Stimulated activated CD4-positive, alpha-beta T cell treated with anti-CD3 and anti-CD28 coated beads, Interleukin-15, amount 100 ng/mL, for 1 hour (primary cell): ENCODE measurements at regions not wholly inside any gene's neighbourhood (a gene's known extent, or its start where the extent isn't known, plus 50 kb on each side); places are given as distances from the start of the nearest gene placed in this dataset.
"Not testable (repeated sequence)": the region's sequence is repeated elsewhere in the genome, so short reads cannot be mapped to it uniquely, and the experiment has no call there.

ENCODE experiments used
- DNase-seq, 2 donors: peaks; one replicate each; pipeline ENCODE4 v3.0.0-alpha.2; 2020; ENCODE audit warnings: low read depth in 1 of 2, low spot score in 1 of 2

- no peak for DNase-seq
Observed at GRCh38 chr2:120642646-120643045, 93.0 kb upstream of the GLI2 start.

DNA sequence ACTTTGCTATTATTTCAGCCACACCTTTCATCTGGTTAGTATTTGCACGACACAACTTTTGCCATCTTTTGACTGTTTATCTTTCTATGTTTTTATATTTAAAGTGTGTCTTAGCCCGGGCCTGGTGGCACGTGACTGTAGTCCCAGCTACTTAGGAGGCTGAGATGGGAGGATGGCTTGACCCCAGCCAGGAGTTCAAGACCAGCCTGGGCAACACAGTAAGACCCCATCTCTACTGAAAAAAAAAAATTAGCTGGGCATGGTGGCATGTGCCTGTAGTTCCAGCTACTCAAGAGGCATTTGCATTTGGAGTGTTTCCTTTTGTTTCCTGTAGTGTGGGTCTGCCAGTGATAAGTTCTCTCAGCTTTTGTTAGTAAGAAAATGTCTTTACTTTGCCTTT, 88.7 kb upstream of the GLI2 start:
- DNase-seq, result no peak

DNA sequence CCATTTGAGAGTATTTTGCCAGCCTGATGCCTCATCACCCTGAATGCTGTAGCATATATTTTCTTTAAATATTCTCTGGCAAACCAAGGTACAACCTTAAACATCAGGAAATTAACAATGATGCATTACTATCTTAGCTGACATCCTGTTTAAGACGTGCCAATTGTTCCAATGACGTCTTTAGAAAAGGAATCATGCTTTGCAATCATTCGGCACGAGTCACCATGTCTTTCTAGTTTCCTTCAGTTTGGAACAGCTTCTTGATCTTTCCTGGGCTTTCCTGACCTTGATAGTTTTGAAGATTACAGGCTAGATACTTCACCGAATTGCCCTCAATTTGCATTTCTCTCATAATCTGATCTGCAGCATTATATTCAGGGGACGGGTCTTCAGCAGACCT, 88.2 kb upstream of the GLI2 start:
- DNase-seq, result no peak

GRCh38 chr2:120649381-120649780, 86.3 kb upstream of the GLI2 start:
- DNase-seq, result not testable (repeated sequence)

DNA sequence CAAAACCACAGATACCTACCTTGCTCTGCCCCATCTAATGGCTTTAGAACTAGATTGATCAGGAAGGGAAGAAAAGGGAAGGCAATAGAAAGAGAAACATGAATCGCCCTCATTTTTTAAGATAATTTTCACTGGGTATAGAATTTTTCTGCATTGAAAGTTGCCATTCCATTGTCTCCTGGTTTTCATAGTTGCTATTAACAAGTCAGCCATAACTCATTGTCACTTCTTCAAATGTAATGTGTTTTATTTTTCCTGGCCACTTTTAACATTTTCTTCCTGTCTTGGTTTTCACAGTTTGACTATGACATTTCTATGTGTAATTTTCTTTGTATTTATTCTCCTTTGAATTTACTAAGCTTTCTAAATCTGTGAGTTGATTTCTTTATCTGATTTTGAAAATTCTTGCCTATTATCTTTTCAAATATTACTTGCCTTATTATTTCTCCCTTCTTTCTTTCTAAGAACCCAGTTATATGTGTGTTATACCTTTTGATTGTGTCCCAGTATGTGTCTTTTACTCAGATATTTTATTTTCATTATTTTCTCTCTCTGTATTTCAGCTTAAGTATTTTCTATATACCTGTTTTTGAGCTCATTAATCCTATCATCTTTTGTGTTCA, 85.5 kb upstream of the GLI2 start:
- no peak for DNase-seq

- no peak for DNase-seq
Observed at GRCh38 chr2:120651818-120652217, 83.8 kb upstream of the GLI2 start.

DNA sequence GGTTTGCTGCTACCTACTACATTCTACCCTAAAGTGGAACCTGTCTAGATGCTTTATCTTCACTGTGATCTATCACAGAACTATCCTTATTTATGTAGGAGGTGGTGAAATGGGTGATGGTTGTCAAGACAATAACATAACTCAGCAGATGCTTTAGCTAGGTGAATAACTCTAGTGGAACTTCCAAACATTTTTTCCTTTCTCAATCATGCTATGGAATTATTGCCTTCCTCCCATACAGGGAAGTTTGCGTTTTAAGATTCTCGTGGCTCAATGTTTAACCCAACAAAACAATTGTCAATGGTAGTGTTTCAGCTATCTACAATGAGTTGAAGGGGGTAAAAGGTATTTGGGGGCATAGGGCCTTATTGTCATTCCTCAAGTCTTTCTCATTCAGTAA, 82.6 kb upstream of the GLI2 start:
- DNase-seq, result no peak

- no peak for DNase-seq
Observed at GRCh38 chr2:120653871-120654270, 81.8 kb upstream of the GLI2 start.

GRCh38 chr2:120654381-120655134, 81.1 kb upstream of the GLI2 start:
- no peak for DNase-seq

DNA sequence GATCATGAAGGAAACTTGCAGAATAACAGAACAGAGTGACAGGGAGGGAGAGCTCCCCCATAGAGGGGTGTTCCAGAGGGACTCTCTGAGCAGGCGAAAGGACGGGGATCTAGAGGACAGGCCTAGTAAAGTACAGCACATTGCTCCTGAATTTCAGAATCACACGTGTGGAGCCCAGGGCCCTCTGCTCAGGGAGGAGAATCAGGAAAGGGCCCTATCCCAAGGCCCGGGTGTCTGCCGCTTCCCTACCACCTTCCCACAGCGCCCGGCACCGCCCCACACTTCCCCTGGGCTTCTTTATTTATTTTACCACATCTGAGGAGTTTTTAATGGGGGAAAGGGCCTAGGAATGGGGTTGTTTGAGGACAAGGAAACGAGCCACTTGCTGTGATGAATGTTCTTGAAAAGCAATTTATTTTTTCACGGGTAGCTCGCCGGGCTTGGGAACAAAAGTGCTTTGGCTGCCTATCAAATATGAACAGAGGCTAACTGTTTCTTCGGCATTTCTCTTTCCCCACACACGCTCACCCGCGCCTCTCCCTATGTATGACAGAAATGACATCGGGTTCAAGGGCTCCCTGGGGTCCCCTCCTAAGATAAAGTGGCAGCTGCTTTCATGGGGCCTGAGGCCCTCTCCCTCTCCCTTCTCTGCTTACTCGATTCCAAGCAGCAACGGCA, 79.3 kb upstream of the GLI2 start:
- no peak for DNase-seq

GRCh38 chr2:120658042-120658769, 77.5 kb upstream of the GLI2 start:
- no peak for DNase-seq

- no peak for DNase-seq
Observed at GRCh38 chr2:120658770-120659158, 76.9 kb upstream of the GLI2 start.

GRCh38 chr2:120659275-120659977, 76.2 kb upstream of the GLI2 start:
- no peak for DNase-seq

- DNase-seq, result no peak
Observed at GRCh38 chr2:120660056-120660694, 75.5 kb upstream of the GLI2 start.

- no peak for DNase-seq
Observed at GRCh38 chr2:120660771-120661459, 74.8 kb upstream of the GLI2 start.

- DNase-seq, result no peak
Observed at GRCh38 chr2:120661551-120661950, 74.1 kb upstream of the GLI2 start.

DNA sequence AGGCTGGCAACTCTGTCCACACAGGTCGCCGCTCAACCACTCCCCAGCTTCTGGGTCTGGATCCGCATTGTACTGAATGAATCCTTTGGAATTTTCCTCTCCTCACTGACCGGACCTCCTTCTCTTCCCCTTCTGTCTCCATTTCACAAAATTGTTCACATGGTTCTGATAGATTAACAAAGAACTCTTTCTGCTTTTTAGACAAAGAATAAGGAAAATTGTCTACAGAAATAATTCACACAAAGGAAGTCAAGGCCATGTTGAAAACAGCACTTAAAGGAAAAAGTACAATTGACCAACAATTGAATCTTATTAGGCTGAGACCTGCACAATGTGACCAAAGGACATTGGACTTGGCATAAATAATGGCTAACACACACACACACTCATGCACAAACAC, 73.6 kb upstream of the GLI2 start:
- no peak for DNase-seq

DNA sequence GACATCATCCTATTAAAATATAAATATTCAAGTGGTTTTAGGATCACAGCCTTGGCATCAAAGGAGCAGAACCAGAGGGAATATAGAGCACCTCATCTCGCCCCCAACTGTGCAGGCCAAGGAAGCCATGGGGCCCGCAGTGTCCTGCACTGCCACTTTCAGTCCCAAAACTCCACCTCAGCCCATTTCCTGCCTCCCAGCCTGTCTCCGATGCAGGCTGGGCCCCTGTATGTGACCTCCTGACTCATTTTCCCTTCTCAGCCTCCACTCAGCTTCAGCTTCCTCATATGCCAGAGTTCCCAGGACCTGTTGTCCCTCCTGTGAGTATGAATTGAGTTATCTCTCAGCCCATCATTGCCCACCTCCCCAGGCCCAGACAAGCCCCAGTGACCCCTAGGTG, 72.9 kb upstream of the GLI2 start:
- no peak for DNase-seq

DNA sequence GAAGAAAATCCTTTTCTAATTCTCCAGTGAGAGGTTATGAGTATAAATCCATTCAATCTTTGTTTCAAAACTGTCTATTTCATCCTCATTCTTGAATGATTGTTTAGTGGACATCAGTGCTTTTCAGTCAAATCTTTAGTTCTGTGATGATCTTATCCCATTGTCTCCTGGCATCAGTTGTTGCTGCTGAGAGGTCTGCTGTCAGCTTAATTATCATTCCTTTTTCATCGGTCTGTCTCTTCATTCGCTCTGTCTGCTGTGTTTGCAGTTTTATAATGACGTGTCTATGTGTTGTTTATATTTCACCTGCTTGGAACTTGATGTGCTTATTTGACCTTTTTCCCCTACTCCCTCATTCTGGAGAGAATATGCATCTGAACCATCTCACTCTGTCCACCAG, 69.2 kb upstream of the GLI2 start:
- no peak for DNase-seq

- no peak for DNase-seq
Observed at GRCh38 chr2:120667981-120668380, 67.7 kb upstream of the GLI2 start.
